ENCODE measurements at regions not wholly inside any gene's neighbourhood (a gene's known extent, or its start where the extent isn't known, plus 50 kb on each side); places are given as distances from the start of the nearest gene placed in this dataset.

DNA sequence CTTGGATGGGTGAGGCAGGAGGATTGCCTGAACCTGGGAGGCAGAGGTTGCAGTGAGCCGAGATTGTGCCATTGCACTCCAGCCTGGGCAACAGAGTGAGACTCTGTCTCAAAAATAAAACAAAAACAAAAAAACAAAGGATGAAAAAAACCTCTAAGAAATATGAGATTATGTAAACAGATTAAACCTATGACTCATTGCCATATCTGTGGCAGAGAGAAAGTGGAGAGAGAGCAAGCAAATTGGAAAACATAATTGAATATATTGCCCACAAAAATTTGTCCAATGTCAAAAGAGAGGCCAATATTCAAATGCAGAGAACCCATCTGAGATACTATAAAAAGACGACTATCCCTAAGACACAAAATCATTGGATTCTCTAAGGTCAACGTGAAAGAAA lies 1106.0 kb downstream of the OTOL1 start:
- ChIA-PET CTCF (no interaction called here), POLR2A (no interaction called here)
- H3K4me3 ChIP-seq (ENCODE audit: low read depth, low read length): no peak overlapping the region
- no peaks in the 10 kb centered on the region for H3K9me3 ChIP-seq (ENCODE audit: control insufficient read depth, insufficient read depth, low read depth, low read length)
- no peaks in the 10 kb centered on the region for H3K36me3 ChIP-seq (ENCODE audit: control insufficient read depth in 2 of 2, insufficient read depth in 1 of 2, low read length in 2 of 2)
- H3K4me1 ChIP-seq (ENCODE audit: control insufficient read depth, insufficient read depth, low read length): no peaks in the 10 kb centered on the region
- TF ChIP-seq ZBTB17 (tag by site-specific recombination; IDR thresholded peaks at IDR 0.05) (no peak), FEZF1 (tag by site-specific recombination; IDR thresholded peaks at IDR 0.05) (no peak), MZF1 (tag by site-specific recombination; IDR thresholded peaks at IDR 0.05; ENCODE audit: borderline replicate concordance) (no peak), ZNF214 (tag by site-specific recombination; IDR thresholded peaks at IDR 0.05; ENCODE audit: borderline replicate concordance) (no peak), GLI2 (tag by site-specific recombination; IDR thresholded peaks at IDR 0.05; ENCODE audit: borderline replicate concordance, low read depth) (no peak), ZBTB20 (tag by site-specific recombination; IDR thresholded peaks at IDR 0.05) (no peak)
- TF ChIP-seq, protein P1, sequence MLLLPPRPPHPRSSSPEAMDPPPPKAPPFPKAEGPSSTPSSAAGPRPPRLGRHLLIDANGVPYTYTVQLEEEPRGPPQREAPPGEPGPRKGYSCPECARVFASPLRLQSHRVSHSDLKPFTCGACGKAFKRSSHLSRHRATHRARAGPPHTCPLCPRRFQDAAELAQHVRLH (tag by site-specific recombination; IDR thresholded peaks at IDR 0.05): no peak
- no peak overlapping the region for H3K27ac ChIP-seq (ENCODE audit: extremely low read depth, low read depth, low read length)

DNA sequence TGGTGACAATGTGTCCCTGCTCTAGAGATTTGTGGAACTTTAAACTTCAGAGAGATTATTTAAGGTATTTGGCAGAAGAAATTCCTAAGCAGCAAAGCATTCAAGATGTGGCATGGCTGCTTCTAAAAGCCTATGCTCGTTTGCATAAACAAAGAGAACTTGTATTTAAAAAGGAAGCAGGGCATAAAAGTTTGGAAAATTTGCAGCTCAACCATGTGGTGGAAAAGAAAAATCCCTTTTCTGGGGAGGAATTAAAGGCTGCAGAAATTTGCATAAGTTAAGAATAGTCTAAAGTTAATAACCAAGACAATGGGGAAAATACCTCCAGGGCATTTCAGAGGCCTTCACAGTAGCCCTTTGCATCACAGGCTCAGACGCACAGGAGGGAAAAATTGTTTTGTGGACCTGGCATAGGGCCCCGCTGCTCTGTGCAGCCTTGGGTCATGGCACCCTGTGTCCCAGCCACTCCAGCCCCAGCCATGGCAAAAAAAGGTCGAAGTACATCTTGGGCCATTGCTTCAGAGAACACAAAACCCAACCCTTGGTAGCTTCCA lies 1109.1 kb downstream of the OTOL1 start:
- no peak overlapping the region for H3K4me3 ChIP-seq (ENCODE audit: low read depth, low read length)
- ChIA-PET CTCF (no interaction called here), POLR2A (no interaction called here)
- H3K27ac ChIP-seq (ENCODE audit: extremely low read depth, low read depth, low read length): no peak overlapping the region
- TF ChIP-seq ZNF585B (tag by site-specific recombination; IDR thresholded peaks at IDR 0.05): no peak
- TF ChIP-seq, protein P2, sequence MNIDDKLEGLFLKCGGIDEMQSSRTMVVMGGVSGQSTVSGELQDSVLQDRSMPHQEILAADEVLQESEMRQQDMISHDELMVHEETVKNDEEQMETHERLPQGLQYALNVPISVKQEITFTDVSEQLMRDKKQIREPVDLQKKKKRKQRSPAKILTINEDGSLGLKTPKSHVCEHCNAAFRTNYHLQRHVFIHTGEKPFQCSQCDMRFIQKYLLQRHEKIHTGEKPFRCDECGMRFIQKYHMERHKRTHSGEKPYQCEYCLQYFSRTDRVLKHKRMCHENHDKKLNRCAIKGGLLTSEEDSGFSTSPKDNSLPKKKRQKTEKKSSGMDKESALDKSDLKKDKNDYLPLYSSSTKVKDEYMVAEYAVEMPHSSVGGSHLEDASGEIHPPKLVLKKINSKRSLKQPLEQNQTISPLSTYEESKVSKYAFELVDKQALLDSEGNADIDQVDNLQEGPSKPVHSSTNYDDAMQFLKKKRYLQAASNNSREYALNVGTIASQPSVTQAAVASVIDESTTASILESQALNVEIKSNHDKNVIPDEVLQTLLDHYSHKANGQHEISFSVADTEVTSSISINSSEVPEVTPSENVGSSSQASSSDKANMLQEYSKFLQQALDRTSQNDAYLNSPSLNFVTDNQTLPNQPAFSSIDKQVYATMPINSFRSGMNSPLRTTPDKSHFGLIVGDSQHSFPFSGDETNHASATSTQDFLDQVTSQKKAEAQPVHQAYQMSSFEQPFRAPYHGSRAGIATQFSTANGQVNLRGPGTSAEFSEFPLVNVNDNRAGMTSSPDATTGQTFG (tag by site-specific recombination; IDR thresholded peaks at IDR 0.05; ENCODE audit: borderline replicate concordance): no peak
- TF ChIP-seq, protein P3, sequence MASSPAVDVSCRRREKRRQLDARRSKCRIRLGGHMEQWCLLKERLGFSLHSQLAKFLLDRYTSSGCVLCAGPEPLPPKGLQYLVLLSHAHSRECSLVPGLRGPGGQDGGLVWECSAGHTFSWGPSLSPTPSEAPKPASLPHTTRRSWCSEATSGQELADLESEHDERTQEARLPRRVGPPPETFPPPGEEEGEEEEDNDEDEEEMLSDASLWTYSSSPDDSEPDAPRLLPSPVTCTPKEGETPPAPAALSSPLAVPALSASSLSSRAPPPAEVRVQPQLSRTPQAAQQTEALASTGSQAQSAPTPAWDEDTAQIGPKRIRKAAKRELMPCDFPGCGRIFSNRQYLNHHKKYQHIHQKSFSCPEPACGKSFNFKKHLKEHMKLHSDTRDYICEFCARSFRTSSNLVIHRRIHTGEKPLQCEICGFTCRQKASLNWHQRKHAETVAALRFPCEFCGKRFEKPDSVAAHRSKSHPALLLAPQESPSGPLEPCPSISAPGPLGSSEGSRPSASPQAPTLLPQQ (tag by site-specific recombination; IDR thresholded peaks at IDR 0.05): no peak
- TF ChIP-seq, protein P4, sequence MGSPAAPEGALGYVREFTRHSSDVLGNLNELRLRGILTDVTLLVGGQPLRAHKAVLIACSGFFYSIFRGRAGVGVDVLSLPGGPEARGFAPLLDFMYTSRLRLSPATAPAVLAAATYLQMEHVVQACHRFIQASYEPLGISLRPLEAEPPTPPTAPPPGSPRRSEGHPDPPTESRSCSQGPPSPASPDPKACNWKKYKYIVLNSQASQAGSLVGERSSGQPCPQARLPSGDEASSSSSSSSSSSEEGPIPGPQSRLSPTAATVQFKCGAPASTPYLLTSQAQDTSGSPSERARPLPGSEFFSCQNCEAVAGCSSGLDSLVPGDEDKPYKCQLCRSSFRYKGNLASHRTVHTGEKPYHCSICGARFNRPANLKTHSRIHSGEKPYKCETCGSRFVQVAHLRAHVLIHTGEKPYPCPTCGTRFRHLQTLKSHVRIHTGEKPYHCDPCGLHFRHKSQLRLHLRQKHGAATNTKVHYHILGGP (tag by site-specific recombination; IDR thresholded peaks at IDR 0.05): no peak
- TF ChIP-seq, protein P5, sequence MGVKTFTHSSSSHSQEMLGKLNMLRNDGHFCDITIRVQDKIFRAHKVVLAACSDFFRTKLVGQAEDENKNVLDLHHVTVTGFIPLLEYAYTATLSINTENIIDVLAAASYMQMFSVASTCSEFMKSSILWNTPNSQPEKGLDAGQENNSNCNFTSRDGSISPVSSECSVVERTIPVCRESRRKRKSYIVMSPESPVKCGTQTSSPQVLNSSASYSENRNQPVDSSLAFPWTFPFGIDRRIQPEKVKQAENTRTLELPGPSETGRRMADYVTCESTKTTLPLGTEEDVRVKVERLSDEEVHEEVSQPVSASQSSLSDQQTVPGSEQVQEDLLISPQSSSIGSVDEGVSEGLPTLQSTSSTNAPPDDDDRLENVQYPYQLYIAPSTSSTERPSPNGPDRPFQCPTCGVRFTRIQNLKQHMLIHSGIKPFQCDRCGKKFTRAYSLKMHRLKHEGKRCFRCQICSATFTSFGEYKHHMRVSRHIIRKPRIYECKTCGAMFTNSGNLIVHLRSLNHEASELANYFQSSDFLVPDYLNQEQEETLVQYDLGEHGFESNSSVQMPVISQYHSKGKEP (tag by site-specific recombination; IDR thresholded peaks at IDR 0.05): no peak
- no peak for TF ChIP-seq WT1 (tag by site-specific recombination; IDR thresholded peaks at IDR 0.05)
- TF ChIP-seq, protein P6, sequence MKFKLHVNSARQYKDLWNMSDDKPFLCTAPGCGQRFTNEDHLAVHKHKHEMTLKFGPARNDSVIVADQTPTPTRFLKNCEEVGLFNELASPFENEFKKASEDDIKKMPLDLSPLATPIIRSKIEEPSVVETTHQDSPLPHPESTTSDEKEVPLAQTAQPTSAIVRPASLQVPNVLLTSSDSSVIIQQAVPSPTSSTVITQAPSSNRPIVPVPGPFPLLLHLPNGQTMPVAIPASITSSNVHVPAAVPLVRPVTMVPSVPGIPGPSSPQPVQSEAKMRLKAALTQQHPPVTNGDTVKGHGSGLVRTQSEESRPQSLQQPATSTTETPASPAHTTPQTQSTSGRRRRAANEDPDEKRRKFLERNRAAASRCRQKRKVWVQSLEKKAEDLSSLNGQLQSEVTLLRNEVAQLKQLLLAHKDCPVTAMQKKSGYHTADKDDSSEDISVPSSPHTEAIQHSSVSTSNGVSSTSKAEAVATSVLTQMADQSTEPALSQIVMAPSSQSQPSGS (tag by site-specific recombination; IDR thresholded peaks at IDR 0.05; ENCODE audit: low read depth): no peak
- no peak for TF ChIP-seq ZNF610 (tag by site-specific recombination; IDR thresholded peaks at IDR 0.05; ENCODE audit: borderline replicate concordance)
- no peak for TF ChIP-seq ZNF19 (tag by site-specific recombination; IDR thresholded peaks at IDR 0.05; ENCODE audit: low read depth)
- TF ChIP-seq HOXD13 (CRISPR knock-in tag; IDR thresholded peaks at IDR 0.05; ENCODE audit: borderline replicate concordance): no peak
- no peak for TF ChIP-seq ZNF140 (tag by site-specific recombination; IDR thresholded peaks at IDR 0.05)
- TF ChIP-seq ZNF624 (tag by site-specific recombination; IDR thresholded peaks at IDR 0.05): no peak
- no peaks in the 10 kb centered on the region for H3K4me1 ChIP-seq (ENCODE audit: control insufficient read depth, insufficient read depth, low read length)
- no peaks in the 10 kb centered on the region for H3K36me3 ChIP-seq (ENCODE audit: control insufficient read depth in 2 of 2, insufficient read depth in 1 of 2, low read length in 2 of 2)
- H3K9me3 ChIP-seq (ENCODE audit: control insufficient read depth, insufficient read depth, low read depth, low read length): no peaks in the 10 kb centered on the region
